Sciatic nerve (tissue), 2 donors: ENCODE measurements at regions not wholly inside any gene's neighbourhood (a gene's known extent, or its start where the extent isn't known, plus 50 kb on each side); places are given as distances from the start of the nearest gene placed in this dataset.

ENCODE experiments used
- ATAC-seq: fragments of 200-7000 bp; cut with Tn5 transposase; one replicate; pipeline ENCODE4 v1.9.1; 2020; ENCODE audit warnings: mild to moderate bottlenecking, moderate library complexity
- DNase-seq: peaks from one replicate; pipeline ENCODE4 v3.0.0-alpha.2; 2020; ENCODE audit warnings: low spot score
- intact Hi-C: fragments of 100-400 bp; cut with DNase I; formaldehyde crosslinking; loops from one replicate; pipeline ENCODE4 v1.14.2; 2022
- donor health status: DM: no; HTN: no; CAD: no.
- donor health status: DM: no; HTN: no; CAD: no.

- ATAC-seq, result no peak
- intact Hi-C loops, result no loop called here
- DNase-seq, result no peak
Observed at GRCh38 chr2:217562871-217563480, 439.8 kb downstream of the TNS1 start.

GRCh38 chr2:217559084-217559483 lies 443.7 kb downstream of the TNS1 start:
- intact Hi-C loops, result no loop called here
- DNase-seq (no peak), ATAC-seq (no peak)

- ATAC-seq (peak; percentile 54), DNase-seq (no peak)
- intact Hi-C loops, result no loop called here
Observed at GRCh38 chr2:217555081-217555876, 447.5 kb downstream of the TNS1 start.

- no peak for DNase-seq
- intact Hi-C loops, result no loop called here
- ATAC-seq, result peak; percentile 29
Observed at GRCh38 chr2:217553679-217554078, 449.1 kb downstream of the TNS1 start.

GRCh38 chr2:217553202-217553601 lies 449.6 kb downstream of the TNS1 start:
- intact Hi-C loops, result no loop called here
- DNase-seq (no peak), ATAC-seq (no peak)

- intact Hi-C loops, result no loop called here
- no peak for DNase-seq
- no peak for ATAC-seq
Observed at GRCh38 chr2:217552081-217552480, 450.7 kb downstream of the TNS1 start.

GRCh38 chr2:217551252-217551899 lies 451.4 kb downstream of the TNS1 start:
- intact Hi-C loops, result no loop called here
- no peak for ATAC-seq

GRCh38 chr2:217539126-217539525 lies 463.7 kb downstream of the TNS1 start:
- intact Hi-C loops, result no loop called here
- DNase-seq (no peak), ATAC-seq (no peak)

More at GRCh38 chr2:217551252-217551899, 451.4 kb downstream of the TNS1 start:
- DNase-seq, result no peak

GRCh38 chr2:217538719-217539118 lies 464.1 kb downstream of the TNS1 start:
- DNase-seq (no peak), ATAC-seq (no peak)
- intact Hi-C loops, result no loop called here

GRCh38 chr2:217535957-217536708 lies 466.7 kb downstream of the TNS1 start:
- no peak for DNase-seq
- intact Hi-C loops, result no loop called here
- ATAC-seq, result peak; percentile 66

GRCh38 chr2:217530392-217531090 lies 472.3 kb downstream of the TNS1 start:
- DNase-seq (no peak), ATAC-seq (peak; percentile 71)
- intact Hi-C loops, result no loop called here

GRCh38 chr2:217529271-217529670 lies 473.5 kb downstream of the TNS1 start:
- no peak for ATAC-seq
- intact Hi-C loops, result loop anchor here (10.0 kb wide), 1 partner anchor 186 kb away; no protein-coding TSS in a partner anchor

GRCh38 chr2:217527590-217528202 lies 475.1 kb downstream of the TNS1 start:
- ATAC-seq, result no peak
- DNase-seq, result no peak
- intact Hi-C loops, result loop anchor here (10.0 kb wide), 1 partner anchor 187 kb away; no protein-coding TSS in a partner anchor

More at GRCh38 chr2:217529271-217529670, 473.5 kb downstream of the TNS1 start:
- no peak for DNase-seq

GRCh38 chr2:217525076-217525475 lies 477.7 kb downstream of the TNS1 start:
- intact Hi-C loops, result loop anchor here (10.0 kb wide), 1 partner anchor 190 kb away; no protein-coding TSS in a partner anchor
- no peak for DNase-seq
- ATAC-seq, result no peak

- DNase-seq (no peak), ATAC-seq (peak; percentile 32)
- intact Hi-C loops, result loop anchor here (10.0 kb wide), 1 partner anchor 192 kb away; no protein-coding TSS in a partner anchor
Observed at GRCh38 chr2:217523286-217523685, 479.5 kb downstream of the TNS1 start.

GRCh38 chr2:217521820-217522219 lies 481.0 kb downstream of the TNS1 start:
- intact Hi-C loops, result loop anchor here (10.0 kb wide), 1 partner anchor 193 kb away; no protein-coding TSS in a partner anchor
- peak; percentile 83 for ATAC-seq
- no peak for DNase-seq

- intact Hi-C loops, result loop anchor here (10.0 kb wide), 1 partner anchor 194 kb away; no protein-coding TSS in a partner anchor
Observed at GRCh38 chr2:217520356-217521010, 482.3 kb downstream of the TNS1 start.

More at GRCh38 chr2:217520356-217521010, 482.3 kb downstream of the TNS1 start:
- ATAC-seq, result no peak
- no peak for DNase-seq
